SJCRH30 (cell line): ENCODE measurements at regions not wholly inside any gene's neighbourhood (a gene's known extent, or its start where the extent isn't known, plus 50 kb on each side); places are given as distances from the start of the nearest gene placed in this dataset.
A peak's percentile ranks its signal among the peaks of the same experiment; 100 is the strongest.
"Not testable (repeated sequence)": the region's sequence is repeated elsewhere in the genome, so short reads cannot be mapped to it uniquely, and the experiment has no call there.

Source experiments
- DNase-seq, 2 experiments: peaks; one replicate each; pipeline ENCODE4 v3.0.0-alpha.2; 2015 to 2020
- H3K27ac ChIP-seq: fragments of 250-450 bp; sonication (Bioruptor Pico); 2 replicates; pipeline ENCODE4 v1.5.1; 2020; ENCODE audit warnings: mild to moderate bottlenecking, moderate library complexity
- H3K27me3 ChIP-seq: fragments of 250-450 bp; sonication (Bioruptor Pico); 2 replicates; pipeline ENCODE4 v1.5.1; 2020; ENCODE audit warnings: mild to moderate bottlenecking, moderate library complexity
- H3K36me3 ChIP-seq: fragments of 250-450 bp; sonication (Bioruptor Pico); 2 replicates; pipeline ENCODE4 v1.5.1; 2020; ENCODE audit warnings: mild to moderate bottlenecking, moderate library complexity
- H3K4me1 ChIP-seq: fragments of 250-450 bp; sonication (Bioruptor Pico); 2 replicates; pipeline ENCODE4 v1.5.1; 2020; ENCODE audit warnings: mild to moderate bottlenecking, moderate library complexity
- H3K4me3 ChIP-seq: fragments of 250-450 bp; sonication (Bioruptor Pico); 2 replicates; pipeline ENCODE4 v1.5.1; 2020; ENCODE audit warnings: mild to moderate bottlenecking, moderate library complexity
- H3K9me3 ChIP-seq: fragments of 250-450 bp; sonication (Bioruptor Pico); replicated peaks from 2 replicates; pipeline ENCODE4 v1.5.1; 2020; ENCODE audit warnings: mild to moderate bottlenecking, moderate library complexity

DNA sequence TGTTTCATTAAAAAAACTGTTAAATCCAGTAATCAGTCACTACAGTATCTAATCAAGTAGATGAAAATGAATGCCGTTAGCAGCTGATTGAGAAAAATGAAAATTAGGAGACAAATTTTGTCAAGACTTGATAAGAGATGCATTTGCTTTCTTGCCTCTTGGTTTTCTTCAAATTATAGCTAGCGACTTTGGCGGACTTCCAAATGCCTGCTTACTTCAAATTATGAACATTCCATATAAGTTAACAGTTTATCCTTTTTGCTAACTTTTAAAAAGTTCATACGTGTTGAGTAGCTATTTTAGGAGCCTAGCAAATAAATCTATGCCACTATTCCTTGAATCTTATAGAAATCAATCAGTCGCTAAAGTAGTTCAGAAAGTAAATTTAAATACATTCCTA lies 58.8 kb downstream of the PPP4R3C start:
- H3K4me3 ChIP-seq = no peak overlapping the region
- H3K9me3 ChIP-seq = no peaks in the 10 kb centered on the region
- H3K27ac ChIP-seq = no peak overlapping the region
- H3K27me3 ChIP-seq = no peaks in the 10 kb centered on the region
- DNase-seq = no peak
- H3K4me1 ChIP-seq = no peaks in the 10 kb centered on the region
- no peaks in the 10 kb centered on the region for H3K36me3 ChIP-seq

DNA sequence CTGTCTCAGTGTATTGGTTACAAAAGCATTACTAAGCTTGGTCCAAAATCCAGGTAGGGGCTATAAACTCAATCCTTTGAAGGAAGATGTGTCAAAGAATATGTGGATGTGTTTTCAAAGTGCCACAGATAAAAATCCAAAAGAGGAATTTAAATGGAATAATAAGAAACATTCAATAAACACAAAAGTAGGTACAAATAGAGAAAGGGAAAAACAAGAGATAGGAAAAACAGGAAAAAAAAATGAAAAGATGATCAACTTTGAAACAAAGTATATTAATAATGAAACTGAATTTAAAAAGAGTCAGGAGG lies 64.0 kb downstream of the PPP4R3C start:
- no peak for DNase-seq
- Histone ChIP-seq H3K9me3 (no peaks in the 10 kb centered on the region), H3K27ac (no peak overlapping the region), H3K27me3 (no peaks in the 10 kb centered on the region), H3K4me1 (no peaks in the 10 kb centered on the region), H3K4me3 (no peak overlapping the region), H3K36me3 (no peaks in the 10 kb centered on the region)

DNA sequence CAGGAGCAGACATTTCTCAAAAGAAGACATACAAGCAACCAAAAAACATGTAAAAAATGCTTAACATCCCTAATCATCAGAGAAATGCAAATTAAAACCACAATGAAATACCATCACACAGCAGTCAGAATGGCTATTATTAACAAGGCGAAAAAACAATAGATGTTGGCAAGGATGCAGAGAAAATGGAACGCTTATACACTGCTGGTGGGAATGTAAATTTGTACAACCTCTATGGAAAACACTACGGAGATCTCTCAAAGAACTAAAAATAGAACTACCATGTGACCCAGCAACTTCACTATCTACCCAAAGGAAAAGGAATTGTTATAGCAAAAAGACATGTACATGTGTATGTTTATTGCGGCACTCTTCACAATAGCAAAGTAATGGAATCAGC lies 71.5 kb downstream of the PPP4R3C start:
- Histone ChIP-seq H3K4me3 (no peak overlapping the region), H3K27ac (no peak overlapping the region), H3K4me1 (no peaks in the 10 kb centered on the region), H3K27me3 (no peaks in the 10 kb centered on the region), H3K36me3 (no peaks in the 10 kb centered on the region), H3K9me3 (no peaks in the 10 kb centered on the region)
- DNase-seq = no peak

DNA sequence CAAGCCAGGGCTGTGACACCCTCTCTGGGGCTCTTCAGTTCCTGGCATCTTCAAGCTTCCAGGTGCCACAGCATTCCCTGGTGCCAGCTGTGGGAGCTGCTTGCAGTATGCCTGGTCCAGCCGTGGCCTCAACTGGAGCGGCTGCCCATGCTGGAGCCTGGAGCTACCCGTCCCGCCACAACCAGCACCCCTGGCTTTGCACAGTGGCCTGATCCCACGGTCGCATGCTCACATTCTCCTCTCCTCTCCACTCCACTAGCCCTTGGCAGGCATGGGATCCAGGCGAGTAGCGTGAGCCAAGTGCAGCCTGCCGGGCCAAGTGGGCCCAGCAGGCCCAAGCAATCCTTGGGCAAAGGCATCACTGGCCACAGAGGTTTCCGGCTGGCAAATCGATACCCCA lies 81.7 kb downstream of the PPP4R3C start:
- Histone ChIP-seq H3K4me1 (no peaks in the 10 kb centered on the region), H3K36me3 (no peaks in the 10 kb centered on the region), H3K27ac (no peak overlapping the region), H3K4me3 (no peak overlapping the region), H3K9me3 (no peaks in the 10 kb centered on the region), H3K27me3 (no peaks in the 10 kb centered on the region)
- no peak for DNase-seq

DNA sequence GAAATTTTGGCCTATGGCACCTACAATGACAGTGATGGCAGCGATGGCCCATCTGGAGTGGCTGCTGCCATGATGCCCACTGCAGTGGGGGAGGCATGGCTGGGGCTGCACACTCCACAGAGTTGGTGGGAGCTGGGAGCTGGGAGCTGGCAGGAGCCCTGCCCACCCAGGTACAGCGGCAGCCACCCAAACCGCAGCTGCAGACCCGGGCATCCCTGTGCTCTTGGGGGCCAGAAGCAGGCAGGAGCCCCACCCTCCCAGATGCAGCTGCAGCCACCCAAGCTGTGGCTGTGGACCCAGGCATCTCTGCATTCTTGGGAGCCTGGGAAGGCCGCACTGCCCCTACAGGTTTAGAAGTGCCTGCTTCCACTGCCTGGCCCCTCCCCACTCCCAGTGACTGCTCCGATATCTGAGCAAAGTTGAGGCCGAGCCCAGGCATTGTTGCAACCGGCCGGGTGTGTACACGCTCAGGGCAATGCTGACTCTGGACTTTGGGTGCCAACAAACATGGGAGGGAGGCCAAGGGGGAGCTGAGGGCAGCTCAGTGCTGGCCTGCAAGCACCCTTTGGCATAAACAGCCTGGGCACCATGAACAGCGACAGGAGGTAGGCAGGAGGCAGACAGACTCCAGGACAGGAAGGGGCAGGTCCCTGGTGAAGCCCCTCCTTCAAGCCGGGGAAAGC lies 82.8 kb downstream of the PPP4R3C start:
- Histone ChIP-seq H3K27ac (no peak overlapping the region), H3K4me3 (no peak overlapping the region), H3K27me3 (no peaks in the 10 kb centered on the region), H3K4me1 (no peaks in the 10 kb centered on the region), H3K36me3 (no peaks in the 10 kb centered on the region), H3K9me3 (no peaks in the 10 kb centered on the region)
- DNase-seq = no peak

DNA sequence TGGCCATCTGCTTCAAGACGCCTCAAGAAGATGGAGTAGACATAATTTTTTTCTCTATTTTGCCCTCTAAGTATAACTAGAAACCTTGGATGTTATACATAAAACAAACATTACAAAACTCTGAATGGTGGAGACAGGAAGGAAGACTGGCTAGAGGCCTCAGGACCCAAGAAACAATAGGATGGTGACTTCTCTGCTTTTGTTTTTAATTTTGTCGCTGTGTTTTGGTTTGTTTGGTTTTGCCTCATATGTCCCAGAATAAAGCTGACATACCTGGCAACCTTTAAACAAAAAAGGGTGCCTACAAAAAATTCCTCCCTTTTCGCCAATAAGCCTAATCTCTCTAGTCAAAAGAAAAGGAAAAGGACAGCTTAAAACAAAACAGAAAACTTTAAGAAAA lies 109.1 kb downstream of the PPP4R3C start:
- no peak for DNase-seq
- no peak overlapping the region for H3K4me3 ChIP-seq
- H3K27ac ChIP-seq = no peak overlapping the region
- H3K9me3 ChIP-seq = no peaks in the 10 kb centered on the region
- no peaks in the 10 kb centered on the region for H3K27me3 ChIP-seq
- H3K36me3 ChIP-seq = no peaks in the 10 kb centered on the region
- H3K4me1 ChIP-seq = no peaks in the 10 kb centered on the region

DNA sequence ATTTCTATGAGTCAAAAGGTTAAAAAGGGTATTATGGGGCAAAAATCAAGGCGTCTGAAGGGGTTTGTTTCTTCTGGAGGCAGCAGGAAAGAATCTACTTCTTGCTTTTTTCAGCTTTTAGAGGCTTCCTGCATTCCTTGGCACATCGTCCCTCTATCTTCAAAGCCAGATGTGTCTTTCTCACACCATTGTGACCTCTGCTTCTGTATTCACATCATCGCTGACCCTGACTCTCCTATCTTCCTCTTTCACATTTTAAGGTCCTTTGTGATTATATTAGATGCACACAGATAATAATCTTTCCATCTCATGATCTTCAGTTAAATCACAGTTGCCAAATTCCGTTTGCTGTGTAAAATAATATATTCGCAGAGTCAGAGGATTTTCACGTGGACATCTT lies 112.7 kb downstream of the PPP4R3C start:
- Histone ChIP-seq H3K27ac (no peak overlapping the region), H3K4me1 (no peaks in the 10 kb centered on the region), H3K9me3 (no peaks in the 10 kb centered on the region), H3K4me3 (no peak overlapping the region), H3K36me3 (no peaks in the 10 kb centered on the region), H3K27me3 (no peaks in the 10 kb centered on the region)
- DNase-seq = no peak

DNA sequence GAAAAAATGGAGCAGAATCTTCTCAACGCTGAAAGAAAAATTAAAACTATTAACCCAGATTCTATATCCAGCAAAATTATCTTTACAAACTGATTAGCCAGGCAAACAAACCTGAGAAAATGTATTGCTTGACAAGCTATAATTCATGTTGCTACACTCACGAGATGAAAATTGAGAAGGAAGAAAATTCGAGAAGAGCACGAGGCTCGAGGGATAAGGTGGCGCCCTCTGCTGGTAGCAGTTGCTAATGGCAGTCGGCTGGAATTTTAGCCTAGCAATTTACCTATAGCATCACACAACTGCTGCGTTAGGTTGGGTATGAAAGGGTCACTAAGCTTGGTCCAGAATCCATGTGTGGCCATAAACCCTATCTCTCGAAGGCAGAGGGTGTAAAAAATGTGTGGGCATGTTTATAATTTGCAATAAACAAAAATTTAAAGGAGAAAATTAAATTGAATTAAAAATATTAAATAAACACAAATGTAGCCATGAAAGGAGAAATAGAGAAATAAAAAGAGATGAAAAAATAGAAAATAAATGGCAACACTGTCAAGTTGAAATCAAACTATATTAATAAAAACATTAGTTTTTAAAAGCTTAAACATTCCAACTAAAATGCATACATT lies 126.6 kb downstream of the PPP4R3C start:
- DNase-seq = peak; percentile 14 to 62
- H3K27me3 ChIP-seq = no peaks in the 10 kb centered on the region
- H3K4me3 ChIP-seq = peak overlapping the region; percentile 28; the same call in 1 of the 2 replicates
- H3K4me1 ChIP-seq = no peaks in the 10 kb centered on the region
- no peaks in the 10 kb centered on the region for H3K36me3 ChIP-seq
- no peak overlapping the region for H3K27ac ChIP-seq
- no peaks in the 10 kb centered on the region for H3K9me3 ChIP-seq

DNA sequence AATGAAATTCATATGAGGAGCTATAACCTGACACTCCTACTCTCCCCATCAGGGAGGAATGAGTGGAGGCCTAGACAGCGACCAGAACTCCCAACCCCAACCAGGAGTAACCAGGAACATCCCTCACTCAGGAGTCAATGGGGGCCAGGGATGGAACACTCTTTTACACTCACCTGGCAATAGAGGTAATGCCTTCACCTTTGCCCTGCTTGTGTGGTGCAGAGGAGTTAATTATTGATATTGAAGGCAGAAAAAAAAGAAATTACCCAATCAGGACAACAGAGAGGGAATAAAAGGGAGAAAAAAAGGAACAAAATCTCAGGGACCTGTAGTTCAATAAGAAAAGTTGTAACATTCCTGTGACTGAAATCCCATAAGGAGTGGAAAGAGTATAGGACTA lies 141.5 kb downstream of the PPP4R3C start:
- Histone ChIP-seq H3K4me3 (no peak overlapping the region), H3K27ac (no peak overlapping the region), H3K9me3 (no peaks in the 10 kb centered on the region), H3K27me3 (no peaks in the 10 kb centered on the region), H3K4me1 (no peaks in the 10 kb centered on the region), H3K36me3 (no peaks in the 10 kb centered on the region)
- no peak for DNase-seq

DNA sequence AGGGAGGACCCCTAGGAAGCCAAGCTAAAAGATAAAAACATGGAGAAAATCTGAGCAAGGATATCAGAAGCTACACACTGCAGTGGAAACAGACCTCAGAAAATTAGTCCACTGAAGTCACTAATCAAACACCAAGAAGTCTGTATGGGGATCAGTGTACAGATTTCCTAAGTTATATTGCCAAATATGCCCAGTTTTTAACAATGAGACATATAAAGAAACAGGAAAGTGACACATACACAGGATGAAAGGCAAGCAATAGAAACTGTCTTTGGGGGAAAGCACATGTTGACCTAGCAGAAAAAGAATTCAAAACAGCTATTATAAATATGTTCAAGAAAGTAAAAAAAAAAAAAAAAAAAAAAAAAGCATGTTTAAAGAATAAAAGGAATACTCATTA lies 153.7 kb downstream of the PPP4R3C start:
- H3K4me1 ChIP-seq = no peaks in the 10 kb centered on the region
- H3K27ac ChIP-seq = no peak overlapping the region
- H3K27me3 ChIP-seq = no peaks in the 10 kb centered on the region
- H3K4me3 ChIP-seq = no peak overlapping the region
- no peak for DNase-seq
- no peaks in the 10 kb centered on the region for H3K9me3 ChIP-seq
- H3K36me3 ChIP-seq = no peaks in the 10 kb centered on the region

DNA sequence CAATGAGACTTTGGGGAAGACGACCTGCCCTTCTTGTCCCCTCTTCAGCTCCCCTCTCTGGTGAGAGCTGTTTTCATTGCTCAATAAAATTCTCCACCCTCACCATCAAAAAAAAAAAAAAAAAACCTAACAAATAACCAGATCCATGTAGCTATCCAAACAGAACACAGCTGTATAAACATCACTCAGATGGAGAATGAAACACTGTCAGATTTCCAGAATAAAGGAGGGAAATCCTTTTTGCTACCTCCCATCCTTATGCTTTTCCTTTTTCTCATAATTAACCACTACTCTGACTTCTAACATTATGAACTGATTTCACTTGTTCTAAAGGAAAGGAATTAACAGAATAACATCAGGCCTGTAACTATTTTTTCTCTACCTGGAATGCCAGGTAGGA lies 155.6 kb downstream of the PPP4R3C start:
- Histone ChIP-seq H3K27ac (no peak overlapping the region), H3K4me1 (no peaks in the 10 kb centered on the region), H3K9me3 (no peaks in the 10 kb centered on the region), H3K36me3 (no peaks in the 10 kb centered on the region), H3K27me3 (no peaks in the 10 kb centered on the region), H3K4me3 (no peak overlapping the region)
- no peak for DNase-seq

DNA sequence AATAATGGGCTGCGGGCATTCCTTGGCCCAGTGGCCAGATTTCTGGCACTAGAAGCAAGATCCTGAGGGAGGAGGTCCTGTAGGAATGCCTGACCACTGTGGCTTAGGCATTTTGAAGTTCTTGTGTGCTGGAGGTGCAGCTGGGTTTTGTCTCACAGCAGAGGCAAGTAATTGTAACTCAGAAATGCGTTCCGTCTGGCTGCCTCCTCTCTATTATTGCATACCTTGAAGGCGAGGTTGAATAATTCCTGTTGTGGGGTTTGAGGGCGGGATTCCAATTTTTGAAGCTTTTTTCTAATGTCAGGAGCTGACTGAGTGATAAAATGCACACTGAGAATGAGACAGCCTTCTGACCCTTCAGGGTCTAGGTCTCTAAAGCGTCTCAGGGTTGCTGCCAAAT lies 170.6 kb downstream of the PPP4R3C start:
- not testable (repeated sequence) for H3K4me1 ChIP-seq, H3K9me3 ChIP-seq, DNase-seq, H3K27ac ChIP-seq, H3K36me3 ChIP-seq, H3K27me3 ChIP-seq, H3K4me3 ChIP-seq

DNA sequence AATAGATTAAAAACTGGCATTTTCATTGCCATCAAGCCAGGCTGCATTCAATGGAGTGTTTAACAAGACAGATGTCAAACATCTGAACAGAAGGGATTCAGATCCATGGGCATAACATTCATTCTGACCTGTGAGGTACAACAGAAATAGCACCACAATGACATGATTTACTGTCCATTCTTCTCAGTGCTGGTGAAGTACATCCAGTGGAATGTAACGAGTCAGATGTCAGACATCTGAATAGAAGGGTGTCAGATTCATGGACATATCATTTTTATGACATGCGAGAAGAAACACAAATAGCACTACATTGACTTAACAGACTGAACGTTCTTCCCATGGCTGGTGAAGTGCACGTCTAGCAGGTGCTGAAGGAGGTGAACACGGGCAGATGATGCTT lies 186.4 kb downstream of the PPP4R3C start:
- Histone ChIP-seq H3K9me3 (no peaks in the 10 kb centered on the region), H3K36me3 (no peaks in the 10 kb centered on the region), H3K4me1 (no peaks in the 10 kb centered on the region), H3K27me3 (no peaks in the 10 kb centered on the region), H3K27ac (no peak overlapping the region), H3K4me3 (no peak overlapping the region)
- DNase-seq = no peak

DNA sequence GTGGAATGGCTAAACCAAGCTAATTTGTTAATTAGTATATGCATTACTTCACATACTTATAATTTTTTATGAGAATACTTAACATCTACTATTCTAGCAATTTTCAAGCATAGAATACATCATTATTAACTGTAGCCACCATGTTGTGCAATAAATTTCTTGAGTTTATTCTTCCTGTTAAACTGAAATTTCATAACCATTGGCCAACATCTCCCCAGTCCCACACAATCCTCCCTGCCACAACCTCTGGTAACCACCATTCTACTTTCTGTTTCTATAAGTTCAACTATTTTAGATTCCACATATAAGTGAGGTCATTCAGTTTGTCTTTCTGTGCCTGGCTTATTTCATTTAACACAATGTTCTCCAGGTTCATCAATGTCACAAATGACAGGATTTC lies 208.5 kb downstream of the PPP4R3C start:
- no peak for DNase-seq
- H3K36me3 ChIP-seq = no peaks in the 10 kb centered on the region
- no peaks in the 10 kb centered on the region for H3K4me1 ChIP-seq
- H3K27me3 ChIP-seq = no peaks in the 10 kb centered on the region
- H3K9me3 ChIP-seq = no peaks in the 10 kb centered on the region
- H3K4me3 ChIP-seq = no peak overlapping the region
- no peak overlapping the region for H3K27ac ChIP-seq

DNA sequence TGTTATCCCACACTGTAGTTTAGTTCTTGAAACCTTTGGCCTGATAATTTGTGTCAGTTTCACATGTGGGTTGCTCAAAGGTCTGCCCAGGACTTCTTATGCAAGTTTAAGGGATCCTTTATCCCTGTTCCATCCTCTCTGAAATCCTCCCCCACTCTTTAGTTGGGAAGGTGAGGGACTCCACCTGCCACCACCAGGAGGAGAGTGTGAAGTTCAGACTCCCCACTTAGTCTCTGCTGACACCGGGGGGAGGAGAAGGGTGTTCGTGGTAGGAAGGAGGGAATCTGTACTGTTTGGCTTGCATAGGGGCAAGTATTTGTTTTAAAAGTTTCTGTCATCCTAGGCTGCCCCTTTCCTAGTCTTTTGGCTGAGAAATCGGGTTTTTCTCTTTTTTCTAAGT lies 211.8 kb downstream of the PPP4R3C start:
- no peak overlapping the region for H3K4me3 ChIP-seq
- no peaks in the 10 kb centered on the region for H3K4me1 ChIP-seq
- H3K27ac ChIP-seq = no peak overlapping the region
- no peaks in the 10 kb centered on the region for H3K27me3 ChIP-seq
- no peaks in the 10 kb centered on the region for H3K36me3 ChIP-seq
- no peaks in the 10 kb centered on the region for H3K9me3 ChIP-seq
- no peak for DNase-seq

DNA sequence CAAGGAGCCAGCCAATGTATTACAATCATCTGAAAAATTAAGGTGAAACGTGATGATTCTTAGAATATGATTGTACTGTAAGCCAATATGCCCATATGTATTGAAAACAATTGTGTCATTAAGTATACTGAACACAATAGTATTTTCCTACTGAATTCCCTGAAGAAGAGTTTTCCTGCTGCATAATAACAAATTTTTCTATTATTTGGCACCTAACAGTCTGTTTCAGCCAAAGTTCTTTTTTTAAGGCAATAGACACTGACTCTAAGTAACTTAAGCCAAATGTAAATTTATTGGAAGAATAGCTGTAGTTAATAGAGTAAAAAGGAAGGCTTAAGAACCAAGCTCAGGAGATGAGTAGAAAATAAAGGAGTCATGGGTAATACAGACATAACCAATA lies 220.6 kb downstream of the PPP4R3C start:
- H3K27me3 ChIP-seq = no peaks in the 10 kb centered on the region

More for the DNA sequence above, 220.6 kb downstream of the PPP4R3C start:
- H3K4me3 ChIP-seq = no peak overlapping the region
- no peaks in the 10 kb centered on the region for H3K9me3 ChIP-seq
- no peaks in the 10 kb centered on the region for H3K36me3 ChIP-seq
- H3K4me1 ChIP-seq = no peaks in the 10 kb centered on the region
- no peak for DNase-seq
- H3K27ac ChIP-seq = no peak overlapping the region
